Body of pancreas (tissue), 4 donors: ENCODE measurements at regions not wholly inside any gene's neighbourhood (a gene's known extent, or its start where the extent isn't known, plus 50 kb on each side); places are given as distances from the start of the nearest gene placed in this dataset.

Experiments
- POLR2A ChIP-seq, 3 donors: fragments of 450-650 bp; IDR thresholded peaks; one replicate each; pipeline ENCODE4 v1.6.1; 2016; ENCODE audit warnings: antibody characterized with exemption in 3 of 3, mild to moderate bottlenecking in 2 of 3
- TF ChIP-seq, protein P1 (sequence below), 7 experiments: fragments of 450-650 bp in 4 of 7; fragments of 200-600 bp in 3 of 7; sonication (generic) in 3 of 7; IDR thresholded peaks; one replicate each; pipeline ENCODE4 v1.5.1; 2016 to 2019; ENCODE audit warnings: antibody characterized with exemption in 7 of 7

DNA sequence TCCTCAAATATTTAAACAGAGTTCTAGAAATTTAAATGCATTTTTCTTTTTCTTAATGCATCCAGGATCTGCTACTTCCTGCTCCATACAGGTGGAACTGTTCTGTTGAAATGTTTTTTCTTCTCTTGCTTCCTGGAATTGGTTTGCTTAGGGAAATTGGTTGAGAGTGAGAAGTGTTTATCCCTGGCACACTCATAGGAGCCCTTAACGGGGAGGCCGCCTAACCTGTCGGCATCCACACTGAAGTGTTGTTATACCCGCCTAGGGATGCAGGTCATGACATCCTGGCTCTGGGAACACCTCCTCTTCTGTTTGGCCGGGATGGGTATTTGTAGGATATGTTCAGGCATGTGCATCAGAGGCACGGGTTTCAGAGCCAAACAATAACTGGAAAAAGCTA is 239.7 kb downstream of the GADD45G start:
- TF ChIP-seq, protein P1, sequence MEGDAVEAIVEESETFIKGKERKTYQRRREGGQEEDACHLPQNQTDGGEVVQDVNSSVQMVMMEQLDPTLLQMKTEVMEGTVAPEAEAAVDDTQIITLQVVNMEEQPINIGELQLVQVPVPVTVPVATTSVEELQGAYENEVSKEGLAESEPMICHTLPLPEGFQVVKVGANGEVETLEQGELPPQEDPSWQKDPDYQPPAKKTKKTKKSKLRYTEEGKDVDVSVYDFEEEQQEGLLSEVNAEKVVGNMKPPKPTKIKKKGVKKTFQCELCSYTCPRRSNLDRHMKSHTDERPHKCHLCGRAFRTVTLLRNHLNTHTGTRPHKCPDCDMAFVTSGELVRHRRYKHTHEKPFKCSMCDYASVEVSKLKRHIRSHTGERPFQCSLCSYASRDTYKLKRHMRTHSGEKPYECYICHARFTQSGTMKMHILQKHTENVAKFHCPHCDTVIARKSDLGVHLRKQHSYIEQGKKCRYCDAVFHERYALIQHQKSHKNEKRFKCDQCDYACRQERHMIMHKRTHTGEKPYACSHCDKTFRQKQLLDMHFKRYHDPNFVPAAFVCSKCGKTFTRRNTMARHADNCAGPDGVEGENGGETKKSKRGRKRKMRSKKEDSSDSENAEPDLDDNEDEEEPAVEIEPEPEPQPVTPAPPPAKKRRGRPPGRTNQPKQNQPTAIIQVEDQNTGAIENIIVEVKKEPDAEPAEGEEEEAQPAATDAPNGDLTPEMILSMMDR (IDR thresholded peaks at IDR 0.05) = no peak
- TF ChIP-seq POLR2A (IDR thresholded peaks at IDR 0.05) = no peak
